ENCODE measurements at regions not wholly inside any gene's neighbourhood (a gene's known extent, or its start where the extent isn't known, plus 50 kb on each side); places are given as distances from the start of the nearest gene placed in this dataset.
A peak's percentile ranks its signal among the peaks of the same experiment; 100 is the strongest.

- DNase-seq = no peak
Observed at GRCh38 chr10:78278058-78278404, 244.4 kb downstream of the RPS24 start.

GRCh38 chr10:78279756-78280155 lies 246.1 kb downstream of the RPS24 start:
- DNase-seq = no peak

- no peak for DNase-seq
Observed at GRCh38 chr10:78280604-78281003, 246.9 kb downstream of the RPS24 start.

- DNase-seq = no peak
Observed at GRCh38 chr10:78281627-78282026, 248.0 kb downstream of the RPS24 start.

- no peak for DNase-seq
Observed at GRCh38 chr10:78283069-78283682, 249.5 kb downstream of the RPS24 start.

GRCh38 chr10:78284381-78284780 lies 250.7 kb downstream of the RPS24 start:
- no peak for DNase-seq

GRCh38 chr10:78285226-78285625 lies 251.6 kb downstream of the RPS24 start:
- DNase-seq = no peak

GRCh38 chr10:78286186-78286585 lies 252.5 kb downstream of the RPS24 start:
- no peak for DNase-seq

GRCh38 chr10:78286668-78287067 lies 253.0 kb downstream of the RPS24 start:
- DNase-seq = no peak

- no peak for DNase-seq
Observed at GRCh38 chr10:78287618-78288017, 254.0 kb downstream of the RPS24 start.

- DNase-seq = no peak
Observed at GRCh38 chr10:78288663-78289062, 255.0 kb downstream of the RPS24 start.

GRCh38 chr10:78290131-78290750 lies 256.6 kb downstream of the RPS24 start:
- no peak for DNase-seq

GRCh38 chr10:78291722-78292121 lies 258.1 kb downstream of the RPS24 start:
- DNase-seq = no peak

GRCh38 chr10:78292250-78292981 lies 258.8 kb downstream of the RPS24 start:
- DNase-seq = no peak

- DNase-seq = no peak
Observed at GRCh38 chr10:78292982-78293865, 259.6 kb downstream of the RPS24 start.

- no peak for DNase-seq
Observed at GRCh38 chr10:78295242-78295641, 261.6 kb downstream of the RPS24 start.

GRCh38 chr10:78296785-78297184 lies 263.1 kb downstream of the RPS24 start:
- no peak for DNase-seq

GRCh38 chr10:78297997-78298396 lies 264.3 kb downstream of the RPS24 start:
- DNase-seq = no peak

- no peak for DNase-seq
Observed at GRCh38 chr10:78298835-78299234, 265.2 kb downstream of the RPS24 start.

- peak; percentile 46 for DNase-seq
Observed at GRCh38 chr10:78299851-78300468, 266.3 kb downstream of the RPS24 start.

- DNase-seq = no peak
Observed at GRCh38 chr10:78300526-78300925, 266.9 kb downstream of the RPS24 start.

GRCh38 chr10:78301481-78301880 lies 267.8 kb downstream of the RPS24 start:
- DNase-seq = no peak

Measured in SIG-M5 (cell line).